ENCODE measurements at regions not wholly inside any gene's neighbourhood (a gene's known extent, or its start where the extent isn't known, plus 50 kb on each side); places are given as distances from the start of the nearest gene placed in this dataset.

- TF ChIP-seq CTCF (IDR thresholded peaks at IDR 0.05; ENCODE audit: insufficient read depth, low read depth, low read length) (no peak), EZH2 (IDR thresholded peaks at IDR 0.05; ENCODE audit: insufficient read depth, low read length) (no peak)
Measured at GRCh38 chr2:150572194-150572766, 84.8 kb upstream of the RND3 start.

All from astrocyte (in vitro differentiated cells and primary cell).